WERI-Rb-1 (cell line): ENCODE measurements at regions not wholly inside any gene's neighbourhood (a gene's known extent, or its start where the extent isn't known, plus 50 kb on each side); places are given as distances from the start of the nearest gene placed in this dataset.

Experiments used
- DNase-seq: peaks from one replicate; pipeline ENCODE4 v3.0.0-alpha.2; 2020
- H3K27ac ChIP-seq: fragments of 250-450 bp; sonication (Bioruptor Pico); 2 replicates; pipeline ENCODE4 v1.5.1; 2020; ENCODE audit warnings: mild to moderate bottlenecking, moderate library complexity
- H3K27me3 ChIP-seq: fragments of 250-450 bp; sonication (Bioruptor Pico); 2 replicates; pipeline ENCODE4 v1.5.1; 2021; ENCODE audit warnings: mild to moderate bottlenecking, low read depth, moderate library complexity; ENCODE audit not compliant: insufficient read depth, severe bottlenecking
- H3K36me3 ChIP-seq: fragments of 250-450 bp; sonication (Bioruptor Pico); 2 replicates; pipeline ENCODE4 v1.5.1; 2020; ENCODE audit warnings: mild to moderate bottlenecking, moderate library complexity
- H3K4me3 ChIP-seq: 2 replicates; pipeline ENCODE4 v1.5.1; 2011; ENCODE audit warnings: low read depth, mild to moderate bottlenecking, control low read depth, low read length
- H3K9me3 ChIP-seq: fragments of 250-450 bp; sonication (Bioruptor Pico); 2 replicates; pipeline ENCODE4 v1.5.1; 2021; ENCODE audit warnings: mild to moderate bottlenecking, moderate library complexity; ENCODE audit not compliant: severe bottlenecking
- TF ChIP-seq, protein P1 (sequence below): IDR thresholded peaks from 2 replicates; pipeline ENCODE4 v1.5.1; 2011; ENCODE audit warnings: low read depth, mild to moderate bottlenecking, control low read depth, inconsistent platforms, low read length

- no peak overlapping the region for H3K4me3 ChIP-seq
- DNase-seq: no peak
- no peaks in the 10 kb centered on the region for H3K36me3 ChIP-seq
- H3K27ac ChIP-seq: no peak overlapping the region
- TF ChIP-seq, protein P1, sequence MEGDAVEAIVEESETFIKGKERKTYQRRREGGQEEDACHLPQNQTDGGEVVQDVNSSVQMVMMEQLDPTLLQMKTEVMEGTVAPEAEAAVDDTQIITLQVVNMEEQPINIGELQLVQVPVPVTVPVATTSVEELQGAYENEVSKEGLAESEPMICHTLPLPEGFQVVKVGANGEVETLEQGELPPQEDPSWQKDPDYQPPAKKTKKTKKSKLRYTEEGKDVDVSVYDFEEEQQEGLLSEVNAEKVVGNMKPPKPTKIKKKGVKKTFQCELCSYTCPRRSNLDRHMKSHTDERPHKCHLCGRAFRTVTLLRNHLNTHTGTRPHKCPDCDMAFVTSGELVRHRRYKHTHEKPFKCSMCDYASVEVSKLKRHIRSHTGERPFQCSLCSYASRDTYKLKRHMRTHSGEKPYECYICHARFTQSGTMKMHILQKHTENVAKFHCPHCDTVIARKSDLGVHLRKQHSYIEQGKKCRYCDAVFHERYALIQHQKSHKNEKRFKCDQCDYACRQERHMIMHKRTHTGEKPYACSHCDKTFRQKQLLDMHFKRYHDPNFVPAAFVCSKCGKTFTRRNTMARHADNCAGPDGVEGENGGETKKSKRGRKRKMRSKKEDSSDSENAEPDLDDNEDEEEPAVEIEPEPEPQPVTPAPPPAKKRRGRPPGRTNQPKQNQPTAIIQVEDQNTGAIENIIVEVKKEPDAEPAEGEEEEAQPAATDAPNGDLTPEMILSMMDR: no peak
- H3K27me3 ChIP-seq: peaks cover 27% of the 10 kb centered on the region
- no peaks in the 10 kb centered on the region for H3K9me3 ChIP-seq
Measured at GRCh38 chr3:87788516-87788915, 270.3 kb downstream of the CGGBP1 start.

GRCh38 chr3:87780811-87781210 lies 278.0 kb downstream of the CGGBP1 start:
- H3K27me3 ChIP-seq: no peaks in the 10 kb centered on the region
- H3K4me3 ChIP-seq: no peak overlapping the region
- TF ChIP-seq, protein P1: no peak
- DNase-seq: no peak
- no peaks in the 10 kb centered on the region for H3K9me3 ChIP-seq
- no peaks in the 10 kb centered on the region for H3K36me3 ChIP-seq
- no peak overlapping the region for H3K27ac ChIP-seq

DNA sequence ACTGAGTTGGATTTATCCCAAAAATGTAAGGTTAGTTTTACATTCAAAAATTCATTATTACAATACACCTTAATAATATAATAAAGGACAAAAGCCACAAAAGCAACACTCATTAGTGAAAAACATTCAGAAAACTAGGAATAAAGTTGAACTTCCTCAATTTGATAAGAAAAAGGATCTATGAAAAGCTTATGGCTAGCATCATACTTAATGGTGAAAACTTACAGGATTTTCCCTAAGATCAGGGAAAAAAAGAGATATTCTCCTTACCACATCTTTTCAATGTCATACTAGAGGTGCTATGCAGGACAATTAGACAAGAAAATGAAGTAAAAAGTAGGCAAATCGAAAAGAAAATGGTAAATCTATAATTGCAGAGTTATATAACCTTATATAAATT lies 279.9 kb downstream of the CGGBP1 start:
- H3K4me3 ChIP-seq: no peak overlapping the region
- H3K27ac ChIP-seq: no peak overlapping the region
- no peak for DNase-seq
- no peaks in the 10 kb centered on the region for H3K9me3 ChIP-seq
- TF ChIP-seq, protein P1: no peak
- no peaks in the 10 kb centered on the region for H3K36me3 ChIP-seq
- no peaks in the 10 kb centered on the region for H3K27me3 ChIP-seq

DNA sequence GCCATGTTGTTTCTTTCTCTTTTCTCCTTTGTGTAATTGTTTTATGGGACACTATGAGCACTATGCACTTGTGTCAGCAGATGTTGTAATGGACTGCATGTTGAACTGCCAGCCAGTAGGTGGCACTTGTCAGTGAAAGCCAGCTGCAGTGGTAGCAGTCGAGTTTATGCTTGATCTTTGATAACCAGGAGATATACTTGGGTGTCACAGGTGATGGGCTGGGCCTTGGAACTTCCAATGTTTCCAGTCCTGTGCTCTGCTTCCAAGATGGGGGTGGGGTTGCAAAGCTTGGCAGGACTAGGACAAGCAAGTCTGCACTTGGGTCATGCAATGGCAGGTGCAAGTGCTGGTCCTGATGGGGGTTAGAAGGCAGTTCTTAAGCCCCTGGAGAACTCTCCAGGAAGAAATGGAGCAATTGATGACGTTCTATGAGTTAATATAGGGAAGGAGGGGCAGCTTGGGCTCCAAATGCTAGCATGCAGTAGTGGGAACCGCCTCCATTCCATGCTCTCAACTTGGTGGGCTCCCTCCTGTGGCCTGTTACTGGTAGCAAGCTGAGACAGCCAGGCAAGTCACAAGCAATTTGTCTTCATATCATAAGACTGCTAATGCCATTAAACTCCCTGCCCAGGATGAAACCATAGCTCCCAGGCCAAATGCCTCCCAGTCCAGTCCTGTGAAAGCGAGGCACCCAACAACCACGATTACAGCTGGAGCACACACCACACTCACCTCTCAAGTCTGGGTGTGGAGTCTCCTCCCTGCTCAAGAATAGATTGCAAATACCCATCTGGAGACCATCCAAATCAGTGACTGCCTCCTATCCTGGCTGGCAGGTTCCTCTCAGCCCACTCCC lies 287.2 kb downstream of the CGGBP1 start:
- H3K9me3 ChIP-seq: no peaks in the 10 kb centered on the region
- TF ChIP-seq, protein P1: peak; percentile 87
- DNase-seq: peak; percentile 28
- peaks cover 2% of the 10 kb centered on the region for H3K27me3 ChIP-seq
- no peak overlapping the region for H3K4me3 ChIP-seq
- no peaks in the 10 kb centered on the region for H3K36me3 ChIP-seq
- no peak overlapping the region for H3K27ac ChIP-seq

- H3K27ac ChIP-seq: no peak overlapping the region
- TF ChIP-seq, protein P1: no peak
Measured at GRCh38 chr3:87766721-87767120, 292.1 kb downstream of the CGGBP1 start.

More at GRCh38 chr3:87766721-87767120, 292.1 kb downstream of the CGGBP1 start:
- no peak for DNase-seq
- no peak overlapping the region for H3K4me3 ChIP-seq
- H3K27me3 ChIP-seq: peaks cover 3% of the 10 kb centered on the region
- H3K9me3 ChIP-seq: no peaks in the 10 kb centered on the region
- no peaks in the 10 kb centered on the region for H3K36me3 ChIP-seq
